Upper lobe of left lung (tissue), 6 donors: ENCODE measurements at regions not wholly inside any gene's neighbourhood (a gene's known extent, or its start where the extent isn't known, plus 50 kb on each side); places are given as distances from the start of the nearest gene placed in this dataset.
"Not testable (repeated sequence)": the region's sequence is repeated elsewhere in the genome, so short reads cannot be mapped to it uniquely, and the experiment has no call there.

Experiments
- ATAC-seq, 2 donors: fragments of 200-7000 bp; cut with Tn5 transposase; one replicate each; pipeline ENCODE4 v1.9.1; 2022; ENCODE audit warnings: mild to moderate bottlenecking in 2 of 2, moderate library complexity in 2 of 2; ENCODE audit not compliant: low FRiP score in 2 of 2
- DNase-seq, 2 donors: peaks; one replicate each; pipeline ENCODE4 v3.0.0-alpha.2; 2019 to 2020
- H3K27ac ChIP-seq, 4 donors: fragments of 200-600 bp; sonication (generic); one replicate each; pipeline ENCODE4 v1.5.1; 2016 to 2019
- H3K27me3 ChIP-seq, 4 donors: fragments of 200-600 bp; sonication (generic); one replicate each; pipeline ENCODE4 v1.5.1; 2017 to 2019
- H3K36me3 ChIP-seq, 4 donors: fragments of 200-600 bp; sonication (generic); one replicate each; pipeline ENCODE4 v1.5.1; 2016 to 2019
- H3K4me1 ChIP-seq, 4 donors: fragments of 200-600 bp; sonication (generic); one replicate each; pipeline ENCODE4 v1.5.1; 2018 to 2019
- H3K4me3 ChIP-seq, 4 donors: fragments of 200-600 bp; sonication (generic); one replicate each; pipeline ENCODE4 v1.5.1; 2017 to 2019; ENCODE audit warnings: mild to moderate bottlenecking in 2 of 4, moderate library complexity in 1 of 4
- H3K9me3 ChIP-seq, 4 donors: fragments of 200-600 bp; sonication (generic); one replicate each; pipeline ENCODE4 v1.5.1; 2018 to 2019
- EP300 ChIP-seq, 4 donors: sonication (generic); formaldehyde crosslinking; IDR thresholded peaks; one replicate each; pipeline ENCODE4 v1.5.1; 2017; ENCODE audit warnings: antibody characterized with exemption in 4 of 4, control low read depth in 2 of 4
- POLR2A ChIP-seq, 4 donors: fragments of 450-650 bp; IDR thresholded peaks; one replicate each; pipeline ENCODE4 v1.5.1; 2016 to 2017; ENCODE audit warnings: antibody characterized with exemption in 4 of 4, mild to moderate bottlenecking in 2 of 4
- POLR2AphosphoS5 ChIP-seq, 2 donors: sonication (generic); formaldehyde crosslinking; IDR thresholded peaks; one replicate each; pipeline ENCODE4 v1.5.1; 2017; ENCODE audit warnings: antibody characterized with exemption in 2 of 2
- WGBS, 2 donors: methylation state at CpG; one replicate each; pipeline ENCODE4 v1.1.5; 2017 to 2018; 5-methylcytosine and 5-hydroxymethylcytosine counted together
- TF ChIP-seq, protein P1 (sequence below), 6 experiments: fragments of 450-650 bp in 4 of 6; fragments of 200-600 bp in 2 of 6; sonication (generic) in 2 of 6; IDR thresholded peaks; one replicate each; pipeline ENCODE4 v1.5.1; 2016 to 2019; ENCODE audit warnings: antibody characterized with exemption in 6 of 6
- donor health status: DM: no; HTN: no; CAD: no; lungs with moderate emphysema.
- donor health status: DM: no; HTN: yes; CAD: no; lungs with severe emphysema.

GRCh38 chr6:115753446-115753845 lies 307.2 kb downstream of the FRK start:
- TF ChIP-seq POLR2AphosphoS5 (IDR thresholded peaks at IDR 0.05) = no peak
- H3K4me1 ChIP-seq = no peaks in the 10 kb centered on the region
- 52 to 59% methylated on average over 1 of the region's 1 CpG for WGBS, 2 donors
- no peaks in the 10 kb centered on the region for H3K9me3 ChIP-seq
- no peak for DNase-seq
- H3K27ac ChIP-seq = no peak overlapping the region
- H3K4me3 ChIP-seq = no peak overlapping the region
- H3K27me3 ChIP-seq = no peaks in the 10 kb centered on the region
- H3K36me3 ChIP-seq = no peaks in the 10 kb centered on the region
- ATAC-seq = no peak

- Histone ChIP-seq H3K4me1 (no peaks in the 10 kb centered on the region), H3K27ac (no peak overlapping the region), H3K4me3 (no peak overlapping the region), H3K36me3 (no peaks in the 10 kb centered on the region), H3K27me3 (no peaks in the 10 kb centered on the region), H3K9me3 (no peaks in the 10 kb centered on the region)
- 88 to 90% methylated on average over 5 of the region's 5 CpGs for WGBS, 2 donors
- TF ChIP-seq, protein P1, sequence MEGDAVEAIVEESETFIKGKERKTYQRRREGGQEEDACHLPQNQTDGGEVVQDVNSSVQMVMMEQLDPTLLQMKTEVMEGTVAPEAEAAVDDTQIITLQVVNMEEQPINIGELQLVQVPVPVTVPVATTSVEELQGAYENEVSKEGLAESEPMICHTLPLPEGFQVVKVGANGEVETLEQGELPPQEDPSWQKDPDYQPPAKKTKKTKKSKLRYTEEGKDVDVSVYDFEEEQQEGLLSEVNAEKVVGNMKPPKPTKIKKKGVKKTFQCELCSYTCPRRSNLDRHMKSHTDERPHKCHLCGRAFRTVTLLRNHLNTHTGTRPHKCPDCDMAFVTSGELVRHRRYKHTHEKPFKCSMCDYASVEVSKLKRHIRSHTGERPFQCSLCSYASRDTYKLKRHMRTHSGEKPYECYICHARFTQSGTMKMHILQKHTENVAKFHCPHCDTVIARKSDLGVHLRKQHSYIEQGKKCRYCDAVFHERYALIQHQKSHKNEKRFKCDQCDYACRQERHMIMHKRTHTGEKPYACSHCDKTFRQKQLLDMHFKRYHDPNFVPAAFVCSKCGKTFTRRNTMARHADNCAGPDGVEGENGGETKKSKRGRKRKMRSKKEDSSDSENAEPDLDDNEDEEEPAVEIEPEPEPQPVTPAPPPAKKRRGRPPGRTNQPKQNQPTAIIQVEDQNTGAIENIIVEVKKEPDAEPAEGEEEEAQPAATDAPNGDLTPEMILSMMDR (IDR thresholded peaks at IDR 0.05) = no peak
- TF ChIP-seq POLR2A (IDR thresholded peaks at IDR 0.05) (no peak), EP300 (IDR thresholded peaks at IDR 0.05) (no peak), POLR2AphosphoS5 (IDR thresholded peaks at IDR 0.05) (no peak)
- no peak for DNase-seq
- ATAC-seq = no peak
Measured at GRCh38 chr6:115750946-115751345, 309.7 kb downstream of the FRK start.

DNA sequence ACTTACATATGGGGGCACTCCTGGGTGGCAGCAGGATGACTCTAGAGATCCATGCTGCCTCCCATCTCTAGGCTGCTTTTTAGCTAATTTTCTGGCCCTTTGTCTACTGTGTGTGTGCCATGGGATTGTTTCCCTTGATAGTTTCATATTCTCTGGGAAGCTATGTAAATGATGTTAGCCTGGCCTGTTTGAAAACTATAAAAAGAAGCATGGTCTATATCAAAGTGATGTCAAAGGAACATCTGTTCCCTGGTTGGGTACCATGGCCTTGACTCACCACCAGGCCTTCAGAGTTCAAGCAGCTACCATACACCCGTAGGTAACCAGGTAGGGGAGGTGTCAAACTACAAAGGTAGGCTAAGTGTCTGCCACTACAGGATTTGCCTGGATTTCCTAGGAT lies 310.4 kb downstream of the FRK start:
- ATAC-seq = no peak
- H3K36me3 ChIP-seq = no peaks in the 10 kb centered on the region
- H3K4me3 ChIP-seq = no peak overlapping the region
- no peaks in the 10 kb centered on the region for H3K27me3 ChIP-seq
- 70 to 92% methylated on average over 1 of the region's 1 CpG for WGBS, 2 donors
- no peak for DNase-seq
- TF ChIP-seq EP300 (IDR thresholded peaks at IDR 0.05) = no peak
- TF ChIP-seq POLR2A (IDR thresholded peaks at IDR 0.05) = no peak
- TF ChIP-seq POLR2AphosphoS5 (IDR thresholded peaks at IDR 0.05) = no peak
- TF ChIP-seq, protein P1 (IDR thresholded peaks at IDR 0.05) = no peak
- H3K27ac ChIP-seq = no peak overlapping the region
- H3K4me1 ChIP-seq = no peaks in the 10 kb centered on the region
- H3K9me3 ChIP-seq = no peaks in the 10 kb centered on the region

GRCh38 chr6:115747719-115748118 lies 313.0 kb downstream of the FRK start:
- no peak overlapping the region for H3K4me3 ChIP-seq
- H3K27me3 ChIP-seq = no peaks in the 10 kb centered on the region
- H3K9me3 ChIP-seq = no peaks in the 10 kb centered on the region
- no peaks in the 10 kb centered on the region for H3K4me1 ChIP-seq
- TF ChIP-seq POLR2A (IDR thresholded peaks at IDR 0.05) (no peak), POLR2AphosphoS5 (IDR thresholded peaks at IDR 0.05) (no peak), EP300 (IDR thresholded peaks at IDR 0.05) (no peak)
- TF ChIP-seq, protein P1 (IDR thresholded peaks at IDR 0.05) = no peak
- ATAC-seq = no peak
- 0 to 2% methylated on average over 1 of the region's 1 CpG for WGBS, 2 donors
- H3K27ac ChIP-seq = no peak overlapping the region
- DNase-seq = no peak
- no peaks in the 10 kb centered on the region for H3K36me3 ChIP-seq

DNA sequence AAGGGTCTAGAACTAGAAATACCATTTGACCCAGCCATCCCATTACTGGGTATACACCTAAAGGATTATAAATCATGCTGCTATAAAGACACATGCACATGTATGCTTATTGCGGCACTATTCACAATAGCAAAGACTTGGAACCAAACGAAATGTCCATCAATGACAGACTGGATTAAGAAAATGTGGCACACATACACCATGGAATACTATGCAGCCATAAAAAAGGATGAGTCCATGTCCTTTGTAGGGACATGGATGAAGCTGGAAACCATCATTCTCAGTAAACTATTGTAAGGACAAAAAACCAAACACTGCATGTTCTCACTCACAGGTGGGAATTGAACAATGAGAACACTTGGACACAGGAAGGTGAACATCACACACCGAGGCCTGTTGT lies 314.1 kb downstream of the FRK start:
- WGBS, 2 donors = 74 to 82% methylated on average over 3 of the region's 3 CpGs
- ATAC-seq, DNase-seq, H3K9me3 ChIP-seq, H3K27me3 ChIP-seq, H3K4me3 ChIP-seq, H3K27ac ChIP-seq, H3K36me3 ChIP-seq, H3K4me1 ChIP-seq: not testable (repeated sequence)

GRCh38 chr6:115740907-115741306 lies 319.8 kb downstream of the FRK start:
- no peaks in the 10 kb centered on the region for H3K36me3 ChIP-seq
- no peaks in the 10 kb centered on the region for H3K4me1 ChIP-seq
- no peak for DNase-seq
- peaks cover 0 to 2% (median 0%) of the 10 kb centered on the region in 4 donors for H3K9me3 ChIP-seq
- no peak for TF ChIP-seq EP300 (IDR thresholded peaks at IDR 0.05)
- no peak for TF ChIP-seq POLR2AphosphoS5 (IDR thresholded peaks at IDR 0.05)
- TF ChIP-seq, protein P1 (IDR thresholded peaks at IDR 0.05) = no peak
- TF ChIP-seq POLR2A (IDR thresholded peaks at IDR 0.05) = no peak
- ATAC-seq = no peak
- no peak overlapping the region for H3K27ac ChIP-seq
- no peaks in the 10 kb centered on the region for H3K27me3 ChIP-seq
- H3K4me3 ChIP-seq = no peak overlapping the region
- 92% methylated on average over 1 of the region's 1 CpG for whole genome bisulfite sequencing, 2 donors
